Stimulated activated CD4-positive, alpha-beta T cell treated with anti-CD3 and anti-CD28 coated beads, TNF-alpha, amount 100 ng/mL, for 1 hour (primary cell): ENCODE measurements at regions not wholly inside any gene's neighbourhood (a gene's known extent, or its start where the extent isn't known, plus 50 kb on each side); places are given as distances from the start of the nearest gene placed in this dataset.
"Not testable (repeated sequence)": the region's sequence is repeated elsewhere in the genome, so short reads cannot be mapped to it uniquely, and the experiment has no call there.

Source experiments
- DNase-seq, 3 donors: peaks; one replicate each; pipeline ENCODE4 v3.0.0-alpha.2; 2020; ENCODE audit warnings: low read depth in 3 of 3, low spot score in 1 of 3

- no peak for DNase-seq
These were observed 186.7 kb upstream of the PDE10A start for GRCh38 chr6:165849534-165850430.

GRCh38 chr6:165848086-165848426 is 185.0 kb upstream of the PDE10A start:
- no peak for DNase-seq

- no peak for DNase-seq
These were observed 184.5 kb upstream of the PDE10A start for GRCh38 chr6:165847407-165848085.

GRCh38 chr6:165846123-165846966 is 183.3 kb upstream of the PDE10A start:
- no peak for DNase-seq

GRCh38 chr6:165845493-165845892 is 182.5 kb upstream of the PDE10A start:
- DNase-seq, result no peak

- no peak for DNase-seq
These were observed 181.8 kb upstream of the PDE10A start for GRCh38 chr6:165844801-165845364.

GRCh38 chr6:165844232-165844631 is 181.2 kb upstream of the PDE10A start:
- no peak for DNase-seq

GRCh38 chr6:165843568-165844113 is 180.6 kb upstream of the PDE10A start:
- DNase-seq, result no peak

- DNase-seq, result no peak
These were observed 180.1 kb upstream of the PDE10A start for GRCh38 chr6:165843121-165843520.

GRCh38 chr6:165842281-165842936 is 179.4 kb upstream of the PDE10A start:
- no peak for DNase-seq

GRCh38 chr6:165841153-165841558 is 178.1 kb upstream of the PDE10A start:
- DNase-seq, result no peak

GRCh38 chr6:165837948-165838745 is 175.1 kb upstream of the PDE10A start:
- no peak for DNase-seq

- not testable (repeated sequence) for DNase-seq
These were observed 173.6 kb upstream of the PDE10A start for GRCh38 chr6:165836648-165837047.

- DNase-seq, result no peak
These were observed 172.4 kb upstream of the PDE10A start for GRCh38 chr6:165835410-165835851.

- no peak for DNase-seq
These were observed 171.7 kb upstream of the PDE10A start for GRCh38 chr6:165834613-165835259.

- DNase-seq, result no peak
These were observed 170.3 kb upstream of the PDE10A start for GRCh38 chr6:165833355-165833754.

GRCh38 chr6:165831812-165832510 is 168.9 kb upstream of the PDE10A start:
- no peak for DNase-seq

- no peak for DNase-seq
These were observed 167.7 kb upstream of the PDE10A start for GRCh38 chr6:165830761-165831160.
